Vagina (tissue), 2 donors: ENCODE measurements at regions not wholly inside any gene's neighbourhood (a gene's known extent, or its start where the extent isn't known, plus 50 kb on each side); places are given as distances from the start of the nearest gene placed in this dataset.

Experiments
- POLR2A ChIP-seq, 2 donors: fragments of 450-650 bp; IDR thresholded peaks; one replicate each; pipeline ENCODE4 v1.6.1; 2017; ENCODE audit warnings: antibody characterized with exemption in 2 of 2, mild to moderate bottlenecking in 2 of 2, moderate library complexity in 2 of 2
- POLR2AphosphoS5 ChIP-seq, 2 donors: sonication (generic); formaldehyde crosslinking; IDR thresholded peaks; one replicate each; pipeline ENCODE4 v1.9.0; 2017; ENCODE audit warnings: antibody characterized with exemption in 2 of 2, mild to moderate bottlenecking in 2 of 2, low read depth in 1 of 2; ENCODE audit not compliant: insufficient read depth in 1 of 2
- TF ChIP-seq, protein P1 (sequence below), 3 experiments: fragments of 450-650 bp in 2 of 3; fragments of 200-600 bp in 1 of 3; sonication (generic) in 1 of 3; IDR thresholded peaks; one replicate each; pipeline ENCODE4 v1.5.1; 2017 to 2019; ENCODE audit warnings: antibody characterized with exemption in 3 of 3, mild to moderate bottlenecking in 2 of 3, moderate library complexity in 2 of 3

- TF ChIP-seq, protein P1, sequence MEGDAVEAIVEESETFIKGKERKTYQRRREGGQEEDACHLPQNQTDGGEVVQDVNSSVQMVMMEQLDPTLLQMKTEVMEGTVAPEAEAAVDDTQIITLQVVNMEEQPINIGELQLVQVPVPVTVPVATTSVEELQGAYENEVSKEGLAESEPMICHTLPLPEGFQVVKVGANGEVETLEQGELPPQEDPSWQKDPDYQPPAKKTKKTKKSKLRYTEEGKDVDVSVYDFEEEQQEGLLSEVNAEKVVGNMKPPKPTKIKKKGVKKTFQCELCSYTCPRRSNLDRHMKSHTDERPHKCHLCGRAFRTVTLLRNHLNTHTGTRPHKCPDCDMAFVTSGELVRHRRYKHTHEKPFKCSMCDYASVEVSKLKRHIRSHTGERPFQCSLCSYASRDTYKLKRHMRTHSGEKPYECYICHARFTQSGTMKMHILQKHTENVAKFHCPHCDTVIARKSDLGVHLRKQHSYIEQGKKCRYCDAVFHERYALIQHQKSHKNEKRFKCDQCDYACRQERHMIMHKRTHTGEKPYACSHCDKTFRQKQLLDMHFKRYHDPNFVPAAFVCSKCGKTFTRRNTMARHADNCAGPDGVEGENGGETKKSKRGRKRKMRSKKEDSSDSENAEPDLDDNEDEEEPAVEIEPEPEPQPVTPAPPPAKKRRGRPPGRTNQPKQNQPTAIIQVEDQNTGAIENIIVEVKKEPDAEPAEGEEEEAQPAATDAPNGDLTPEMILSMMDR (IDR thresholded peaks at IDR 0.05): no peak
- TF ChIP-seq POLR2A (IDR thresholded peaks at IDR 0.05): no peak
- TF ChIP-seq POLR2AphosphoS5 (IDR thresholded peaks at IDR 0.05; ENCODE audit: insufficient read depth in 1 of 2, low read depth in 1 of 2): no peak
Observed at GRCh38 chr13:112005925-112006324, 61.0 kb upstream of the SOX1 start.
